ENCODE measurements at regions not wholly inside any gene's neighbourhood (a gene's known extent, or its start where the extent isn't known, plus 50 kb on each side); places are given as distances from the start of the nearest gene placed in this dataset.

- TF ChIP-seq CTCF (IDR thresholded peaks at IDR 0.05): no peak
- no peak for TF ChIP-seq POLR2A (IDR thresholded peaks at IDR 0.05)
Observed at GRCh38 chr3:30289766-30290165, 316.6 kb upstream of the TGFBR2 start.
